Activated T-helper 2 cell treated with anti-CD3 and anti-CD28 coated beads, Interferon-gamma antibody, Interleukin-2, Interleukin-4, amounts not matched to agents 10 μg/mL and 5 μg/mL and 100 μg/mL, durations not matched to agents 14 hours and 24 hours and 36 hours (primary cell): ENCODE measurements at regions not wholly inside any gene's neighbourhood (a gene's known extent, or its start where the extent isn't known, plus 50 kb on each side); places are given as distances from the start of the nearest gene placed in this dataset.
"Not testable (repeated sequence)": the region's sequence is repeated elsewhere in the genome, so short reads cannot be mapped to it uniquely, and the experiment has no call there.

Source experiments
- DNase-seq: peaks from one replicate; pipeline ENCODE4 v3.0.0; 2021; ENCODE audit warnings: low spot score
- H3K27ac Mint-ChIP-seq: one replicate; pipeline ENCODE4 v1.8.0; 2021; ENCODE audit warnings: mixed read lengths
- H3K27me3 Mint-ChIP-seq: one replicate; pipeline ENCODE4 v1.8.0; 2021; ENCODE audit warnings: low read depth, mixed read lengths
- H3K36me3 Mint-ChIP-seq: one replicate; pipeline ENCODE4 v1.8.0; 2021; ENCODE audit warnings: low read depth, mixed read lengths
- H3K4me1 Mint-ChIP-seq: one replicate; pipeline ENCODE4 v1.8.0; 2021; ENCODE audit warnings: low read depth, mixed read lengths
- H3K4me3 Mint-ChIP-seq: one replicate; pipeline ENCODE4 v1.8.0; 2021; ENCODE audit warnings: low read depth, mild to moderate bottlenecking, moderate library complexity, mixed read lengths
- H3K9me3 Mint-ChIP-seq: one replicate; pipeline ENCODE4 v1.8.0; 2021; ENCODE audit warnings: mixed read lengths
- intact Hi-C: fragments of 100-400 bp; cut with micrococcal nuclease; formaldehyde crosslinking; loops from one replicate; pipeline ENCODE4 v1.15.1; 2023

- Mint-ChIP-seq H3K27me3 (peaks cover 81% of the 10 kb centered on the region), H3K4me1 (peaks cover 39% of the 10 kb centered on the region), H3K4me3 (peak overlapping the region; percentile 71)
- H3K27ac Mint-ChIP-seq, intact Hi-C loops, H3K36me3 Mint-ChIP-seq, H3K9me3 Mint-ChIP-seq: not testable (repeated sequence)
- peak; percentile 80 for DNase-seq
Measured at GRCh38 chr20:25862967-25863530, 166.4 kb upstream of the ZNF337 start.

- intact Hi-C loops, result no loop called here
- DNase-seq, result no peak
- H3K27me3 Mint-ChIP-seq, result peaks cover 77% of the 10 kb centered on the region
- no peak overlapping the region for H3K27ac Mint-ChIP-seq
- no peaks in the 10 kb centered on the region for H3K36me3 Mint-ChIP-seq
- H3K4me3 Mint-ChIP-seq, result peak overlapping the region; percentile 71
- peaks cover 35% of the 10 kb centered on the region for H3K4me1 Mint-ChIP-seq
- no peaks in the 10 kb centered on the region for H3K9me3 Mint-ChIP-seq
Measured at GRCh38 chr20:25860531-25861150, 164.0 kb upstream of the ZNF337 start.

- Mint-ChIP-seq H3K4me3 (peak overlapping the region; percentile 71), H3K4me1 (peaks cover 27% of the 10 kb centered on the region), H3K9me3 (no peaks in the 10 kb centered on the region), H3K27me3 (peaks cover 69% of the 10 kb centered on the region), H3K27ac (no peak overlapping the region), H3K36me3 (no peaks in the 10 kb centered on the region)
- DNase-seq, result peak; percentile 75
- intact Hi-C loops, result no loop called here
Measured at GRCh38 chr20:25859649-25860530, 163.2 kb upstream of the ZNF337 start.

- Mint-ChIP-seq H3K4me1 (peaks cover 33% of the 10 kb centered on the region), H3K27me3 (peaks cover 60% of the 10 kb centered on the region), H3K4me3 (peak overlapping the region; percentile 14), H3K36me3 (no peaks in the 10 kb centered on the region), H3K9me3 (no peaks in the 10 kb centered on the region), H3K27ac (no peak overlapping the region)
- no peak for DNase-seq
- intact Hi-C loops, result no loop called here
Measured at GRCh38 chr20:25858495-25859425, 162.1 kb upstream of the ZNF337 start.

- DNase-seq, intact Hi-C loops, H3K27ac Mint-ChIP-seq, H3K36me3 Mint-ChIP-seq, H3K9me3 Mint-ChIP-seq: not testable (repeated sequence)
- Mint-ChIP-seq H3K4me1 (peaks cover 29% of the 10 kb centered on the region), H3K27me3 (peaks cover 50% of the 10 kb centered on the region), H3K4me3 (peak overlapping the region; percentile 64)
Measured at GRCh38 chr20:25857091-25857788, 160.6 kb upstream of the ZNF337 start.

- Mint-ChIP-seq H3K36me3 (no peaks in the 10 kb centered on the region), H3K27ac (no peak overlapping the region), H3K4me3 (no peak overlapping the region), H3K9me3 (no peaks in the 10 kb centered on the region), H3K27me3 (peaks cover 46% of the 10 kb centered on the region), H3K4me1 (peaks cover 24% of the 10 kb centered on the region)
- intact Hi-C loops, result no loop called here
- DNase-seq, result no peak
Measured at GRCh38 chr20:25856256-25856884, 159.7 kb upstream of the ZNF337 start.

GRCh38 chr20:25855451-25856156, 159.0 kb upstream of the ZNF337 start:
- H3K4me1 Mint-ChIP-seq, result peaks cover 21% of the 10 kb centered on the region

GRCh38 chr20:25854666-25855065, 158.0 kb upstream of the ZNF337 start:
- H3K27ac Mint-ChIP-seq, DNase-seq, H3K36me3 Mint-ChIP-seq, intact Hi-C loops, H3K9me3 Mint-ChIP-seq: not testable (repeated sequence)
- Mint-ChIP-seq H3K4me1 (peaks cover 21% of the 10 kb centered on the region), H3K4me3 (peak overlapping the region; percentile 83), H3K27me3 (peaks cover 30% of the 10 kb centered on the region)

More at GRCh38 chr20:25855451-25856156, 159.0 kb upstream of the ZNF337 start:
- H3K27me3 Mint-ChIP-seq, result peaks cover 40% of the 10 kb centered on the region
- H3K27ac Mint-ChIP-seq, H3K36me3 Mint-ChIP-seq, intact Hi-C loops, H3K9me3 Mint-ChIP-seq, DNase-seq, H3K4me3 Mint-ChIP-seq: not testable (repeated sequence)

GRCh38 chr20:25853718-25854388, 157.2 kb upstream of the ZNF337 start:
- H3K9me3 Mint-ChIP-seq, intact Hi-C loops, H3K36me3 Mint-ChIP-seq: not testable (repeated sequence)
- Mint-ChIP-seq H3K27me3 (peaks cover 22% of the 10 kb centered on the region), H3K4me3 (peak overlapping the region; percentile 83), H3K4me1 (peaks cover 19% of the 10 kb centered on the region), H3K27ac (peak overlapping the region; percentile 28)
- peak; percentile 69 for DNase-seq

- Mint-ChIP-seq H3K4me1 (peaks cover 15% of the 10 kb centered on the region), H3K4me3 (peak overlapping the region; percentile 83), H3K27me3 (peaks cover 18% of the 10 kb centered on the region), H3K27ac (peak overlapping the region; percentile 62)
- H3K9me3 Mint-ChIP-seq, intact Hi-C loops, DNase-seq, H3K36me3 Mint-ChIP-seq: not testable (repeated sequence)
Measured at GRCh38 chr20:25852968-25853717, 156.5 kb upstream of the ZNF337 start.
